IgD-negative memory B cell (primary cell): ENCODE measurements at regions not wholly inside any gene's neighbourhood (a gene's known extent, or its start where the extent isn't known, plus 50 kb on each side); places are given as distances from the start of the nearest gene placed in this dataset.

Experiments used
- H3K27ac Mint-ChIP-seq, 3 donors: one replicate each; pipeline ENCODE4 v1.8.0; 2020 to 2022; ENCODE audit warnings: mild to moderate bottlenecking in 3 of 3, mixed read lengths in 3 of 3, moderate library complexity in 1 of 3
- H3K27me3 Mint-ChIP-seq: one replicate; pipeline ENCODE4 v1.8.0; 2021; ENCODE audit warnings: mixed read lengths
- H3K36me3 Mint-ChIP-seq: one replicate; pipeline ENCODE4 v1.8.0; 2020; ENCODE audit warnings: mild to moderate bottlenecking, mixed read lengths
- H3K4me1 Mint-ChIP-seq, 3 donors: one replicate each; pipeline ENCODE4 v1.8.0; 2020 to 2022; ENCODE audit warnings: mixed read lengths in 3 of 3, mild to moderate bottlenecking in 1 of 3
- H3K4me3 Mint-ChIP-seq, 4 donors: one replicate each; pipeline ENCODE4 v1.8.0; 2020 to 2022; ENCODE audit warnings: mild to moderate bottlenecking in 4 of 4, mixed read lengths in 4 of 4, moderate library complexity in 3 of 4
- H3K9me3 Mint-ChIP-seq, 3 donors: one replicate each; pipeline ENCODE4 v1.8.0; 2020 to 2021; ENCODE audit warnings: mixed read lengths in 3 of 3, mild to moderate bottlenecking in 1 of 3

DNA sequence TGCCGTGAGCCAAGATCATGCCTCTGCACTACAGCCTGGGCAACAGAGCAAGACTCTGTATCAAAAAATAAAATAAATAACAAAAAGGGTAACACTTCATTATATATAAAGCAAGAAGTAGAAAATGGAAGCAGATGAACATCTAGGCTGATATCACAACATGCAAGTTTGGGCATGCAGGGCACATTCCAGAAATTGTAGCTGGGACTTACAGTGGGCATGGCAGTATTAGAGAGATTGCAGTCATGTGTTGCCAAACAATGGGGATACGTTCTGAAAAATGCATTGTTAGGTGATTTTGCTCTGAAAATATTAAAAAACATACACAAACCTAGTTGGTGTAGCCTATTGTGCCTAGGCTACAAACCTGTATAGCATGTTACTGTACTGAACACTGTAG is 441.0 kb upstream of the PRMT6 start:
- Mint-ChIP-seq H3K4me1 (no peaks in the 10 kb centered on the region), H3K4me3 (no peak overlapping the region), H3K36me3 (no peaks in the 10 kb centered on the region), H3K9me3 (peaks cover 0 to 3% (median 0%) of the 10 kb centered on the region in 3 donors), H3K27me3 (no peaks in the 10 kb centered on the region), H3K27ac (no peak overlapping the region)

DNA sequence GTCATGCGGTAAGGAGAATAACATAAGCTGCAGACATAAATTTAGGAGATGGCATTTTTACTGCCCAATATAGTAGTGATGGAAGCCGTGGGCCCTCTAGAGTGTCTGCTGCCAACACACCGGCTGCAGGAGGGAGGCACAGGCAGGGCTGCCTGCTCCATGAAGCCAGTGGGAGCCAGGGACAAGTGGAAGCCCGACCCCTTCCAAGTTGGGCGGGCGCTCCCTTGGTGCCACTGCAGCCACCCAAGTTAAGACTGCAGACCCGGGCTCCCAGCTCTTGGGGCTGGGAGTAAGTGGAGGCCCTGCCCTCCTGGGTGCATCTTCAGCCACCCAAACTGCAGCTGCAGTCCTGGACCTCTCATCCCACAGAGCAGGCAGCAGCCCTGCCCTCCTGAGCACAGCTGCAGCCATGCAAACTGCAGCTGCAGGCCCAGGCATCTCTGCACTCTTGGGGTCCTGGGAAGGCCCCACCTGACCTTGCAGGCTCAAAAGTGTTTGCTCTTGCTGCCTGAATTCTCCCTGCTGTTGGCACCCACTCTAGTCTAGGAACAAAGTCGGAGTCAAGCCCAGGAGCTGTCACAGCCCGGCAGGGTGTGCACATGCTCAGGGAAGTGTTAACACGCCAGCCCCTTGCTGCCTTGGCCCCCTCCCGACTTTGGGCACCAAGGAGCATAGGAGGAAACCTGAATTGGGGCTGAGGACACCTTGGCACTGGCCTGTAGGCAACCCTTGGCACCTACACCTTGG is 437.2 kb upstream of the PRMT6 start:
- Mint-ChIP-seq H3K9me3 (peaks cover 0 to 2% (median 0%) of the 10 kb centered on the region in 3 donors), H3K27me3 (no peaks in the 10 kb centered on the region), H3K4me3 (no peak overlapping the region), H3K36me3 (no peaks in the 10 kb centered on the region), H3K4me1 (no peaks in the 10 kb centered on the region), H3K27ac (no peak overlapping the region)

GRCh38 chr1:106619827-106620134 is 436.7 kb upstream of the PRMT6 start:
- Mint-ChIP-seq H3K27ac (no peak overlapping the region), H3K27me3 (no peaks in the 10 kb centered on the region), H3K36me3 (no peaks in the 10 kb centered on the region), H3K4me1 (no peaks in the 10 kb centered on the region), H3K4me3 (no peak overlapping the region), H3K9me3 (peaks cover 0 to 2% (median 0%) of the 10 kb centered on the region in 3 donors)

- Mint-ChIP-seq H3K27me3 (no peaks in the 10 kb centered on the region), H3K36me3 (no peaks in the 10 kb centered on the region), H3K27ac (no peak overlapping the region), H3K9me3 (peaks cover 0 to 2% (median 0%) of the 10 kb centered on the region in 3 donors), H3K4me1 (no peaks in the 10 kb centered on the region), H3K4me3 (no peak overlapping the region)
Measured at GRCh38 chr1:106620521-106620954, 435.9 kb upstream of the PRMT6 start.

DNA sequence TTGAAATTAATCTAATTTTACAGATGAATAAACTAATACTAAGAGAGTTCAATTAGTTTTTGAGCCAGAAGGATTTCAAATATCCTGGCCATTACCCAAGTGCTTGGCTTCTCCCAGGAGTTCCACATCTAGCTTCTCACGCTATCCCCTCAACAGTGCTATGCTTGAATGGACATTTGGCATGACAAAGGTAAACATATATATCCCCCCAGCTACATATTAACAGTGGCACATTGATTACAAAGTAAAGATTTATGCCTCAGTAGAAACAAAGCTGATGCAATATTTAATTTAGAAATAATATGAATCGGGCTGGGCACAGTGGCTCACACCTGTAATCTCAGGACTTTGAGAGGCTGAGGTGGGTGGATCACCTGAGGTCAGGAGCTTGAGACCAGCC is 434.6 kb upstream of the PRMT6 start:
- no peaks in the 10 kb centered on the region for H3K36me3 Mint-ChIP-seq
- no peaks in the 10 kb centered on the region for H3K4me1 Mint-ChIP-seq
- H3K9me3 Mint-ChIP-seq: peaks cover 0 to 2% (median 0%) of the 10 kb centered on the region in 3 donors

GRCh38 chr1:106637566-106637965 is 418.9 kb upstream of the PRMT6 start:
- H3K36me3 Mint-ChIP-seq: no peaks in the 10 kb centered on the region
- H3K9me3 Mint-ChIP-seq: no peaks in the 10 kb centered on the region
- H3K4me1 Mint-ChIP-seq: no peaks in the 10 kb centered on the region
- H3K4me3 Mint-ChIP-seq: no peak overlapping the region
- H3K27me3 Mint-ChIP-seq: no peaks in the 10 kb centered on the region
- peak overlapping the region in 1 of 3 donors; percentile 9 for H3K27ac Mint-ChIP-seq

More for the DNA sequence above, 434.6 kb upstream of the PRMT6 start:
- H3K4me3 Mint-ChIP-seq: no peak overlapping the region
- no peaks in the 10 kb centered on the region for H3K27me3 Mint-ChIP-seq
- no peak overlapping the region for H3K27ac Mint-ChIP-seq

DNA sequence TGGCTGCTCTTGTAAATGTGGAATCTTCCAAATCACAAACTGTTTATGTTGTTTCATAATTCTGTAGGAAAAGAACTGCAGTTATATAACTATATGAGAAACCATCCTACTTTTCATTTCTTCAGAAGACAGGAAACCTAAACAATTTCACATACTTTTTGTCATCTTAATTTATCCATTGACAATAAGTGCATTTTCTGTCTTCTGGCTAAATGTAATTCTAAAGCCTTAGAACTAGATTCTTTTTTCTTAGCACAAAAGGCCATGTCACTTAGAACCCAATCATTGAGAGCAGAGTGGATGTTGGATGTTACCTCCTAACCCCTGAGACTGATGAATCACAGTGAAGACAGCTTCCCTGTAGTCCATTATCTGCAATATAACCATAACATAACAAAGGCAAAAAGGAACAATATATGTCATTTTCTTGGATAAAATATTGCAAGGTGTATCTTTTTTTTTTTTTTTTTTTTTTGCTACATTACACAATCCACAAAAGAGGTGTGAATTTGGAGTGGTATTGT is 410.2 kb upstream of the PRMT6 start:
- Mint-ChIP-seq H3K4me3 (no peak overlapping the region), H3K9me3 (no peaks in the 10 kb centered on the region)

DNA sequence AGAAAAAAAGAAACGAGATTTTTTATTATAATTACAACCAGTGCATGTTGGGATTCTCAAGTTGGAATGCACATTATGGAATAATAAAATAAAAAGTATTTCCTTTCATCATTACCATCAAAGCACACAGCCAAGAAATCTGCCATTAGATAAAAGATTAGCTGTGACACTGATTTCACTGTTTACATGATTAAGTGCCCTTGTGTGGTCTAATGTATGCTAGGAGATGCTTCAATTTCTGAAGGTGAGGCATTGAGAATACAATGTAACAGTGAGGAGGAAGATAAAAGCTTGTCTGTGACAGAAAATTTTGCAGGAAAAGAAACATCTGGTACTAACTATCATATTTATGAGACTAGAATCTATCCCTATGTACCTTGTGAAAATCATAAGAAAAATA is 409.7 kb upstream of the PRMT6 start:
- no peaks in the 10 kb centered on the region for H3K36me3 Mint-ChIP-seq
- H3K27ac Mint-ChIP-seq: no peak overlapping the region
- H3K27me3 Mint-ChIP-seq: no peaks in the 10 kb centered on the region
- H3K4me3 Mint-ChIP-seq: no peak overlapping the region
- H3K4me1 Mint-ChIP-seq: no peaks in the 10 kb centered on the region
- H3K9me3 Mint-ChIP-seq: no peaks in the 10 kb centered on the region

More for the DNA sequence above, 410.2 kb upstream of the PRMT6 start:
- Mint-ChIP-seq H3K27ac (no peak overlapping the region), H3K27me3 (no peaks in the 10 kb centered on the region), H3K4me1 (no peaks in the 10 kb centered on the region), H3K36me3 (no peaks in the 10 kb centered on the region)

DNA sequence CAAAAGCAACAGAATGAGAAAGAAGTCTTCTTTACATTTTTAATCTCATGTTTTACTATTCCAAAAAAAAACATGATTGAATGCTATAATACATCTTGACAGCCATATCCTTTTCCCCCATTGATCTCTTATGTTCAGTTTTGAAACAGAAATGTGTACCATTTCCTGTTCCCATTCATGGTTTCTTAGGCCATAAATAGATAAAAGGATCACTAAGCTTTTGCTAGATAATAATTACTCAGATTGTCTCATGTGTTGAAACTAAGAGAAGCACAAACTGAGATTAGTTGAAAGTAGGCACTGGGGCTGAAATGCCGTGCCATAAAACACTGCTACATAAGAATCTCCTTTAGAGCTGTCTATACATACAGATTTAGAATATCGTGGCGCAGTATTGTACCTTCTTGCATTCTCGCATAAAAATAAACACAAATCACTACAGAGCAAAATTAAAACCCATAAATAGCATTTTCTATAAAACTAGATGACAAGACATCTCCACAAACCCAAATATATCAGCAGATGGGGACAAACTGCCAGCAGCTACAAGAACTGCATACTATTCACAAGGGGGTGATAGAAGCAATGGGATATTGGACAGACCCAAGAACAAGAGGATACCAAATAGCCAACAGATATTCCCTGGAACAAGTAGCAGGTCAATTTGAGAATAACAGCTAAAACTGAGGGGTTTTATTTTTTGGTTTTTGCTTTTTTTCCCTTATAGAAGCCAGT is 405.3 kb upstream of the PRMT6 start:
- H3K4me3 Mint-ChIP-seq: no peak overlapping the region
- H3K4me1 Mint-ChIP-seq: no peaks in the 10 kb centered on the region
- H3K36me3 Mint-ChIP-seq: no peaks in the 10 kb centered on the region
- H3K27me3 Mint-ChIP-seq: no peaks in the 10 kb centered on the region
- H3K27ac Mint-ChIP-seq: no peak overlapping the region
- H3K9me3 Mint-ChIP-seq: no peaks in the 10 kb centered on the region

DNA sequence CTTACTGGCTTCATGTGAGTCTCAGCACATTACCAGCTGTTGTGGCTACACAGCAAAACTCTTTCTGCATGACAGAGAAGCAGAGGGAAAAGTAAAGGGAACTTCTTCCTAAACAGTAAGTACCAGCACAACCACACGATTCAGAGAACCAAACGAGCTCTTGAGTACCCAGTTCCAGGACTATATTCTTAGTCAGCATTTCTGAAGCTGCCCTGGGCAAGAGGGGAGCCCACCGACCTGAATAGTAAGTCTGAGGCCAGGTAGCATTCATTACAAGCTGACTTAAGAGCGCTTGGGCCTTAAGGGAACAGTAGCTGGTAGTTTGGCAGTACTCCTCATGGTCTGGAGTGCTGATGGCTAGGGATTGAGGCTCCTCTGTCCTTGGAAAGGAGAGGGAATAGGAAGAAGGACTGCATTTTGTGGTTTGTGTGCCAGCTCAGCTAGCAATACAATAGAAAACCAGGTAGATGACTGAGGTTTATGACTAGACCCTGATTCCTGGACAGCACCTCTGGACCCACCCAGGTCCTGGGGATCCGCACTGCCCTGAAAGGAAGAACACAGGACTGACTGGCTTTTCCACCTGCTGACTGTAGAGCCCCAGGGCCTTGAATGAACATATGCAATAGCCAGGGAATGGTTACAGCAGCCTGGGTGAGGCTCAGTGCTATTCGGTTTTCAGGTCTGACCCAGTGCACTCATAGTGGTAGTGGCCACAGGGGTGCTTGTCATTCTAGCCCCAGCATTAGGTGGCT is 396.8 kb upstream of the PRMT6 start:
- Mint-ChIP-seq H3K4me3 (no peak overlapping the region), H3K9me3 (peaks cover 4 to 10% (median 6%) of the 10 kb centered on the region in 3 donors), H3K4me1 (no peaks in the 10 kb centered on the region), H3K27me3 (peaks cover 1% of the 10 kb centered on the region), H3K36me3 (peaks cover 2% of the 10 kb centered on the region), H3K27ac (no peak overlapping the region)

- Mint-ChIP-seq H3K36me3 (no peaks in the 10 kb centered on the region), H3K4me3 (no peak overlapping the region), H3K27me3 (no peaks in the 10 kb centered on the region), H3K4me1 (no peaks in the 10 kb centered on the region), H3K9me3 (peaks cover 0 to 2% (median 0%) of the 10 kb centered on the region in 3 donors), H3K27ac (no peak overlapping the region)
Measured at GRCh38 chr1:106675558-106675957, 380.9 kb upstream of the PRMT6 start.

DNA sequence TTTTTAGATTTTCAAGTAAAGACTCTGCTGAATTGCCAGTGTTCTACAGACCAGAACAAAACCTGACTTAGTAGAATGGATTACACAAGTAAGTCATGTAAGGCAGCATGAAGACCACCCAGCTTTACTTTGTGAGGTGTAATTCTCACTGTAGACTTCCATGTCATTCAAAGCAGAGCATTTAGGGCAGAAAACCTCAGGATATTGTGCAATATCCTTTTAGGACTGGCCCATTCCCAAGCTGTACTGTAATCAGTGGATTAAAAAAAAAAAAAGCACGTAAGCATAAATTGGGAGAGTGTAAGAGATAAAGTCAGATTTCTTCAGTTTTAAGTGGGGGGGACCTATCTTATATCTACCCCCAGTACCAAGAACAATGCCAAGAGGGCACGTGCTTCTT is 380.5 kb upstream of the PRMT6 start:
- H3K27ac Mint-ChIP-seq: no peak overlapping the region
- no peaks in the 10 kb centered on the region for H3K4me1 Mint-ChIP-seq
- H3K4me3 Mint-ChIP-seq: no peak overlapping the region
- H3K36me3 Mint-ChIP-seq: no peaks in the 10 kb centered on the region
- H3K27me3 Mint-ChIP-seq: no peaks in the 10 kb centered on the region
- H3K9me3 Mint-ChIP-seq: peaks cover 0 to 2% (median 0%) of the 10 kb centered on the region in 3 donors

GRCh38 chr1:106677181-106677580 is 379.3 kb upstream of the PRMT6 start:
- no peaks in the 10 kb centered on the region for H3K36me3 Mint-ChIP-seq
- no peak overlapping the region for H3K27ac Mint-ChIP-seq

DNA sequence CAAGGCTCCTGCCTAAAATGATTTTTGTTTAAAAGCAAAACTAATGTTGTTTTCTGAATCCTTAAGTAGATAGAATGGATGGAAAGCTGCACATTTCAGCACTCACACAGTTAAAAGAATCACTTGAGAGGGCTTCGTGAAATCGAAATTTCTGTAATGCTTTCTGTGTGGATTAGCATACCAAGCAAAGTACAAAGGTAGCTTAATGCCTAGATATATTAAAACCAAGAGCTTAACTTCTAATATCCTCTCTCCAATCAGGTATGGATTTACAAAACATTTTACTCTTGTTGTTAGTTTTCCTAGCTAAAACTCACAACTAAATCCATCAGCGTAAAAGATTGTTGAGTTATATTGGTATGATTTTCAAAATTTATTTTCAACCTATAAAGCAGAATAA is 378.8 kb upstream of the PRMT6 start:
- Mint-ChIP-seq H3K4me1 (no peaks in the 10 kb centered on the region), H3K4me3 (no peak overlapping the region), H3K27ac (no peak overlapping the region), H3K36me3 (no peaks in the 10 kb centered on the region), H3K27me3 (no peaks in the 10 kb centered on the region), H3K9me3 (peaks cover 0 to 2% (median 0%) of the 10 kb centered on the region in 3 donors)

More at GRCh38 chr1:106677181-106677580, 379.3 kb upstream of the PRMT6 start:
- no peaks in the 10 kb centered on the region for H3K4me1 Mint-ChIP-seq
- peaks cover 0 to 2% (median 0%) of the 10 kb centered on the region in 3 donors for H3K9me3 Mint-ChIP-seq
- H3K27me3 Mint-ChIP-seq: no peaks in the 10 kb centered on the region
- no peak overlapping the region for H3K4me3 Mint-ChIP-seq
